COLO668 (cell line): ENCODE measurements at regions not wholly inside any gene's neighbourhood (a gene's known extent, or its start where the extent isn't known, plus 50 kb on each side); places are given as distances from the start of the nearest gene placed in this dataset.

ENCODE experiments used
- DNase-seq: peaks from one replicate; lab custom pipeline; 2025; ENCODE audit not compliant: unreplicated experiment; lab: John Stamatoyannopoulos, UW

DNA sequence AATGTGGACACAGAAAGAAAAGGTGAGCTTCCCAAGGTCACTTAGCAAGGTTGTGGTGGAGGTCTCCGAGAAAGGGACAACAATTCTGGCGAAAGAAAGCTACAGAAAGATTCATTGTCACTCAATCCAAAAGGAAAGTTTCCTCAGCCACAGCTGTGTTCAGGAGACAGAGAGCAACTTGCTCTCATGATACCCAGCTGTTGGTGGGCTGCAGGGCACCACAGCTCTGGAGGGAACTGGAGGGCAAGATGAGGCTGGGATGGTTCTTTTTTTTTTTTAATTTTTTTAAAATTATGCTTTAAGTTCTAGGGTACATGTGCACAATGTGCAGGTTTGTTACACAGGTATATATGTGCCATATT is 50.7 kb upstream of the VTCN1 start:
- DNase-seq, result no peak

DNA sequence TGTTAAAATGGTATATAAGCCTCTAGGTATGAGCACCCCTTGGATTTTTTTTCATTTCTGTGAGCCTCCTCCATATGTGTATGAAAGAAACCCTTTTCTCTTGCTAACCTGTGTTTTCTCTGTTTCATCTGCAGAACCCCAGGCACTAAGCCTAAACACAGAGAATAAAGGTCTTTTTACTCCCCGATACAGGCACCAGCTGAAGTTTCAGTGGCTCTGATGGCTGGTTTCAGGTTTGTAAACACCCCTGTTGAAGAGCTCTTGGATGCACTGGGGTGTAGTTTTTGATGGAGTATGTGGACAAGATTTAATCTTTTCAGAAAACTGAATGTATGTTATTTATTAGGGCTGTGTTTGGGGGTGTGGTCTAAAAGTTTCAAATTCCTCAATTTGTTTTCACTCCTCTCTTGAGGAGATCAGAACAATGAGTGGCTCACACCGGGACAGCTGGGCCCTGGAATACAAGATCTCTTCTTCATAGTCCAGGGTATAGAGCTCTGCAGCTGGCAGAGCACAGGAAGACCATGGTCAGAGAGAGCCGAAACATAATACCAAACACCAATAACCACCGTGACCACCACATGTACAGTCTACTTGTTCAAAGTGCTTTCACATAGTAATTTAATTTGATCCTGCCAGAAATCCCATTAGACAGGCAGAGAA is 50.2 kb upstream of the VTCN1 start:
- DNase-seq, result no peak
